Body of pancreas (tissue), 4 donors: ENCODE measurements at regions not wholly inside any gene's neighbourhood (a gene's known extent, or its start where the extent isn't known, plus 50 kb on each side); places are given as distances from the start of the nearest gene placed in this dataset.

Experiments
- POLR2A ChIP-seq, 3 donors: fragments of 450-650 bp; IDR thresholded peaks; one replicate each; pipeline ENCODE4 v1.6.1; 2016; ENCODE audit warnings: antibody characterized with exemption in 3 of 3, mild to moderate bottlenecking in 2 of 3
- TF ChIP-seq, protein P1 (sequence below), 7 experiments: fragments of 450-650 bp in 4 of 7; fragments of 200-600 bp in 3 of 7; sonication (generic) in 3 of 7; IDR thresholded peaks; one replicate each; pipeline ENCODE4 v1.5.1; 2016 to 2019; ENCODE audit warnings: antibody characterized with exemption in 7 of 7

DNA sequence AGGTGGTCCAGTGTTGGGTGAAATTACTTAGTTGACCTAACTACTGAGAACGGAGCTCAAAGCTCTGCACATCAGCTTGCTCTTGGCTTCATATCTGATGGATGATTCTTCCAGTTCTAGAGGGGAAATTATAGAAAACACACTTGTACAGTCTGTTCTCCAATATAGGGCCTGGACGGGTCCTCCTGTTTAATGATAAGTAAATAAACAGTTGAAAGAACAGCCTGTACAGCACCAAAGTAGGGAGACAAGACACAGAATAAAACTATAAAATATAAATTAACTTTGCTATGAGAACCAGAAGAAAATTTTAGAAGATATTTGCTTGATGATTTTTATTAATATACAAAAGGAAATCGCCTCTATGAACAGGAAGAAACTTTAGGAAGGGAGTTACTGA lies 271.7 kb downstream of the STK31 start:
- TF ChIP-seq, protein P1, sequence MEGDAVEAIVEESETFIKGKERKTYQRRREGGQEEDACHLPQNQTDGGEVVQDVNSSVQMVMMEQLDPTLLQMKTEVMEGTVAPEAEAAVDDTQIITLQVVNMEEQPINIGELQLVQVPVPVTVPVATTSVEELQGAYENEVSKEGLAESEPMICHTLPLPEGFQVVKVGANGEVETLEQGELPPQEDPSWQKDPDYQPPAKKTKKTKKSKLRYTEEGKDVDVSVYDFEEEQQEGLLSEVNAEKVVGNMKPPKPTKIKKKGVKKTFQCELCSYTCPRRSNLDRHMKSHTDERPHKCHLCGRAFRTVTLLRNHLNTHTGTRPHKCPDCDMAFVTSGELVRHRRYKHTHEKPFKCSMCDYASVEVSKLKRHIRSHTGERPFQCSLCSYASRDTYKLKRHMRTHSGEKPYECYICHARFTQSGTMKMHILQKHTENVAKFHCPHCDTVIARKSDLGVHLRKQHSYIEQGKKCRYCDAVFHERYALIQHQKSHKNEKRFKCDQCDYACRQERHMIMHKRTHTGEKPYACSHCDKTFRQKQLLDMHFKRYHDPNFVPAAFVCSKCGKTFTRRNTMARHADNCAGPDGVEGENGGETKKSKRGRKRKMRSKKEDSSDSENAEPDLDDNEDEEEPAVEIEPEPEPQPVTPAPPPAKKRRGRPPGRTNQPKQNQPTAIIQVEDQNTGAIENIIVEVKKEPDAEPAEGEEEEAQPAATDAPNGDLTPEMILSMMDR (IDR thresholded peaks at IDR 0.05) = no peak
- no peak for TF ChIP-seq POLR2A (IDR thresholded peaks at IDR 0.05)
